K562 (cell line): ENCODE measurements at regions not wholly inside any gene's neighbourhood (a gene's known extent, or its start where the extent isn't known, plus 50 kb on each side); places are given as distances from the start of the nearest gene placed in this dataset.

ENCODE experiments used
- GABPB2 ChIP-seq: fragments of 250-450 bp; sonication (Bioruptor Pico); conservative IDR thresholded peaks from 2 replicates; pipeline ENCODE4 v1.5.1; 2021; ENCODE audit warnings: mild to moderate bottlenecking
- LARP7 ChIP-seq: fragments of 450-650 bp; IDR thresholded peaks from 2 replicates; pipeline ENCODE4 v1.6.1; 2016
- MCM5 ChIP-seq: fragments of 450-650 bp; IDR thresholded peaks from 2 replicates; pipeline ENCODE4 v1.6.1; 2016; ENCODE audit warnings: low read depth
- NR1H2 ChIP-seq: sonication (generic); formaldehyde crosslinking; IDR thresholded peaks from 2 replicates; pipeline ENCODE4 v1.4.0; 2020; ENCODE audit warnings: mild to moderate bottlenecking, missing genetic modification reagents
- PRPF4 ChIP-seq: fragments of 200-400 bp; formaldehyde crosslinking; IDR thresholded peaks from one replicate; pipeline ENCODE4 v1.6.1; 2017; ENCODE audit warnings: low read length, low read depth, mild to moderate bottlenecking; ENCODE audit not compliant: insufficient read depth, poor library complexity, severe bottlenecking
- PURB ChIP-seq: sonication (generic); formaldehyde crosslinking; IDR thresholded peaks from 2 replicates; pipeline ENCODE4 v1.9.0; 2021; ENCODE audit warnings: low read depth, mild to moderate bottlenecking, missing genetic modification reagents
- ZNF707 ChIP-seq: fragments of 250-450 bp; sonication (Bioruptor Pico); conservative IDR thresholded peaks from 2 replicates; pipeline ENCODE4 v1.8.0; 2022; ENCODE audit warnings: inconsistent platforms, mild to moderate bottlenecking, moderate library complexity
- TF ChIP-seq, protein P1 (sequence below): sonication (generic); formaldehyde crosslinking; IDR thresholded peaks from 2 replicates; pipeline ENCODE4 v1.8.0; 2022; ENCODE audit warnings: missing genetic modification reagents, mild to moderate bottlenecking, borderline replicate concordance
- TF ChIP-seq, protein P2 (sequence below): sonication (generic); formaldehyde crosslinking; IDR thresholded peaks from 2 replicates; pipeline ENCODE4 v1.8.0; 2022; ENCODE audit warnings: mild to moderate bottlenecking, missing genetic modification reagents
- TF ChIP-seq, protein P3 (sequence below): fragments of 200-400 bp; formaldehyde crosslinking; IDR thresholded peaks from 2 replicates; pipeline ENCODE4 v1.6.1; 2017; ENCODE audit warnings: mild to moderate bottlenecking, low read depth, low read length, moderate library complexity
- TF ChIP-seq, protein P4 (sequence below): fragments of 450-650 bp; formaldehyde crosslinking; IDR thresholded peaks from 2 replicates; pipeline ENCODE4 v1.4.0; 2022; ENCODE audit warnings: mild to moderate bottlenecking, moderate library complexity
- TF ChIP-seq, protein P5 (sequence below): fragments of 200-800 bp; sonication (Bioruptor generic); IDR thresholded peaks from 2 replicates; pipeline ENCODE4 v1.6.1; 2017; ENCODE audit warnings: missing genetic modification characterization, missing compliant biosample characterization

DNA sequence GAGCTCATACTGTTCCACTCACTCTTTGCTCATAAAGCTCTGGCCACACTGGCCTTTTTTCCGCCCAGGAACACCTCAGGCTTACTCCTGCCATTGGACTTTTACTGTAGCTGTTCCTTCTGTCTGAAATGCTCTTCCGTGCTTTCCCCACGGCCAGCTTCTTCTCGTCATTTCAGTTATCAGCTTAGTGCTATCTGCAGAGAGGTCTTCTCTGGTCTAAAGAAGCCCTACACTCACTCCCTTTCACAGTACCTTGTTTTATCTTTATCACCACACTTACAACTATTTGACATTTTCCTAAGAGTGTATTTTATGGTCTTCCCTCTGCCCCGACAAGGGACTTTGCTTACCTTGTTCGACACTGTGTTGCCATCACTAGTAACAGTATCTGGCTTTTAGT is 388.1 kb upstream of the SPRED2 start (continued):
- TF ChIP-seq, protein P1, sequence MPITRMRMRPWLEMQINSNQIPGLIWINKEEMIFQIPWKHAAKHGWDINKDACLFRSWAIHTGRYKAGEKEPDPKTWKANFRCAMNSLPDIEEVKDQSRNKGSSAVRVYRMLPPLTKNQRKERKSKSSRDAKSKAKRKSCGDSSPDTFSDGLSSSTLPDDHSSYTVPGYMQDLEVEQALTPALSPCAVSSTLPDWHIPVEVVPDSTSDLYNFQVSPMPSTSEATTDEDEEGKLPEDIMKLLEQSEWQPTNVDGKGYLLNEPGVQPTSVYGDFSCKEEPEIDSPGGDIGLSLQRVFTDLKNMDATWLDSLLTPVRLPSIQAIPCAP (CRISPR knock-in tag), result no peak
- no peak for TF ChIP-seq ZNF707 (CRISPR knock-in tag)
- no peak for TF ChIP-seq PURB (CRISPR knock-in tag)
- TF ChIP-seq, protein P2, sequence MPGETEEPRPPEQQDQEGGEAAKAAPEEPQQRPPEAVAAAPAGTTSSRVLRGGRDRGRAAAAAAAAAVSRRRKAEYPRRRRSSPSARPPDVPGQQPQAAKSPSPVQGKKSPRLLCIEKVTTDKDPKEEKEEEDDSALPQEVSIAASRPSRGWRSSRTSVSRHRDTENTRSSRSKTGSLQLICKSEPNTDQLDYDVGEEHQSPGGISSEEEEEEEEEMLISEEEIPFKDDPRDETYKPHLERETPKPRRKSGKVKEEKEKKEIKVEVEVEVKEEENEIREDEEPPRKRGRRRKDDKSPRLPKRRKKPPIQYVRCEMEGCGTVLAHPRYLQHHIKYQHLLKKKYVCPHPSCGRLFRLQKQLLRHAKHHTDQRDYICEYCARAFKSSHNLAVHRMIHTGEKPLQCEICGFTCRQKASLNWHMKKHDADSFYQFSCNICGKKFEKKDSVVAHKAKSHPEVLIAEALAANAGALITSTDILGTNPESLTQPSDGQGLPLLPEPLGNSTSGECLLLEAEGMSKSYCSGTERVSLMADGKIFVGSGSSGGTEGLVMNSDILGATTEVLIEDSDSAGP (CRISPR knock-in tag), result no peak
- TF ChIP-seq, protein P3, sequence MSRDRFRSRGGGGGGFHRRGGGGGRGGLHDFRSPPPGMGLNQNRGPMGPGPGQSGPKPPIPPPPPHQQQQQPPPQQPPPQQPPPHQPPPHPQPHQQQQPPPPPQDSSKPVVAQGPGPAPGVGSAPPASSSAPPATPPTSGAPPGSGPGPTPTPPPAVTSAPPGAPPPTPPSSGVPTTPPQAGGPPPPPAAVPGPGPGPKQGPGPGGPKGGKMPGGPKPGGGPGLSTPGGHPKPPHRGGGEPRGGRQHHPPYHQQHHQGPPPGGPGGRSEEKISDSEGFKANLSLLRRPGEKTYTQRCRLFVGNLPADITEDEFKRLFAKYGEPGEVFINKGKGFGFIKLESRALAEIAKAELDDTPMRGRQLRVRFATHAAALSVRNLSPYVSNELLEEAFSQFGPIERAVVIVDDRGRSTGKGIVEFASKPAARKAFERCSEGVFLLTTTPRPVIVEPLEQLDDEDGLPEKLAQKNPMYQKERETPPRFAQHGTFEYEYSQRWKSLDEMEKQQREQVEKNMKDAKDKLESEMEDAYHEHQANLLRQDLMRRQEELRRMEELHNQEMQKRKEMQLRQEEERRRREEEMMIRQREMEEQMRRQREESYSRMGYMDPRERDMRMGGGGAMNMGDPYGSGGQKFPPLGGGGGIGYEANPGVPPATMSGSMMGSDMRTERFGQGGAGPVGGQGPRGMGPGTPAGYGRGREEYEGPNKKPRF, result no peak
- TF ChIP-seq MCM5, result no peak
- no peak for TF ChIP-seq NR1H2 (CRISPR knock-in tag)
- TF ChIP-seq, protein P4, sequence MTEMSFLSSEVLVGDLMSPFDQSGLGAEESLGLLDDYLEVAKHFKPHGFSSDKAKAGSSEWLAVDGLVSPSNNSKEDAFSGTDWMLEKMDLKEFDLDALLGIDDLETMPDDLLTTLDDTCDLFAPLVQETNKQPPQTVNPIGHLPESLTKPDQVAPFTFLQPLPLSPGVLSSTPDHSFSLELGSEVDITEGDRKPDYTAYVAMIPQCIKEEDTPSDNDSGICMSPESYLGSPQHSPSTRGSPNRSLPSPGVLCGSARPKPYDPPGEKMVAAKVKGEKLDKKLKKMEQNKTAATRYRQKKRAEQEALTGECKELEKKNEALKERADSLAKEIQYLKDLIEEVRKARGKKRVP, result no peak
- no peak for TF ChIP-seq GABPB2 (CRISPR knock-in tag)
- no peak for TF ChIP-seq LARP7
- no peak for TF ChIP-seq PRPF4
- TF ChIP-seq, protein P5, sequence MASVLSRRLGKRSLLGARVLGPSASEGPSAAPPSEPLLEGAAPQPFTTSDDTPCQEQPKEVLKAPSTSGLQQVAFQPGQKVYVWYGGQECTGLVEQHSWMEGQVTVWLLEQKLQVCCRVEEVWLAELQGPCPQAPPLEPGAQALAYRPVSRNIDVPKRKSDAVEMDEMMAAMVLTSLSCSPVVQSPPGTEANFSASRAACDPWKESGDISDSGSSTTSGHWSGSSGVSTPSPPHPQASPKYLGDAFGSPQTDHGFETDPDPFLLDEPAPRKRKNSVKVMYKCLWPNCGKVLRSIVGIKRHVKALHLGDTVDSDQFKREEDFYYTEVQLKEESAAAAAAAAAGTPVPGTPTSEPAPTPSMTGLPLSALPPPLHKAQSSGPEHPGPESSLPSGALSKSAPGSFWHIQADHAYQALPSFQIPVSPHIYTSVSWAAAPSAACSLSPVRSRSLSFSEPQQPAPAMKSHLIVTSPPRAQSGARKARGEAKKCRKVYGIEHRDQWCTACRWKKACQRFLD, result 0 out of 2 replicates have a peak, but pooled peaks have one; percentile 20
